HT-29 (cell line): ENCODE measurements at regions not wholly inside any gene's neighbourhood (a gene's known extent, or its start where the extent isn't known, plus 50 kb on each side); places are given as distances from the start of the nearest gene placed in this dataset. TPM values are rescaled to one million over a fixed set of nuclear protein-coding genes. Genes with fewer than 3 reads are reported as not detected.

Source experiments
- DNase-seq: peaks from one replicate; pipeline ENCODE4 v3.0.0-alpha.2; 2015; ENCODE audit warnings: low spot score
- small RNA-seq: library from RNA; depleted of rRNA; stranded (forward); fragments of <200 nt; gene quantifications from one replicate; pipeline ENCODE3, GENCODE V24; 2014

- DNase-seq = no peak
Observed at GRCh38 chr4:135684001-135684400, 1482.4 kb upstream of the PABPC4L start.

DNA sequence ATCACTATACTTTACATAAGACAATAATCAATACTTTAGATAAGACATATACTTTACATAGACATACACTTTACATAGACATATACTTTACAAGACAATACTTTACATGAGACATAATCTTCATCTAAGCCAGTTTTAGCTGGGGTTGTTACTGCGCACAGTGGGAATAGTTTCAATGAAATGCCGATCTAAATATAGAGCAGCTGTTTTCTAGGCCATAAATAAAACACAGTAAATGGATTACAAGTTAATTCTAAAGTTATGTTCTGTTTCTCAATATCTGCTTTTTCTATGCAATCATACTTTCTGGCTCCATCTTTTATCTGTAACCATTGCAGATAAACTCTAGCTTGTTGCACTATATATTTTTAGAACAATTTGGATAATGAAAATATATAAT lies 1470.6 kb upstream of the PABPC4L start:
- no peak for DNase-seq

GRCh38 chr4:135670548-135670947 lies 1469.0 kb upstream of the PABPC4L start:
- DNase-seq = peak; percentile 12

Small RNA genes in the stretch of these regions (small RNA-seq; reads per million reads assigned to genes)
- 3.0 reads per million, percentile 75 among the genes with 10 or more reads in this experiment for gene RNU1-89P
- not detected for gene SERF1AP1
